NCI-H187 (cell line): ENCODE measurements at regions not wholly inside any gene's neighbourhood (a gene's known extent, or its start where the extent isn't known, plus 50 kb on each side); places are given as distances from the start of the nearest gene placed in this dataset.
"Not testable (repeated sequence)": the region's sequence is repeated elsewhere in the genome, so short reads cannot be mapped to it uniquely, and the experiment has no call there.

ENCODE experiments used
- DNase-seq, 2 experiments: peaks; one replicate each; lab custom pipeline; 2025; lab: John Stamatoyannopoulos, UW

DNA sequence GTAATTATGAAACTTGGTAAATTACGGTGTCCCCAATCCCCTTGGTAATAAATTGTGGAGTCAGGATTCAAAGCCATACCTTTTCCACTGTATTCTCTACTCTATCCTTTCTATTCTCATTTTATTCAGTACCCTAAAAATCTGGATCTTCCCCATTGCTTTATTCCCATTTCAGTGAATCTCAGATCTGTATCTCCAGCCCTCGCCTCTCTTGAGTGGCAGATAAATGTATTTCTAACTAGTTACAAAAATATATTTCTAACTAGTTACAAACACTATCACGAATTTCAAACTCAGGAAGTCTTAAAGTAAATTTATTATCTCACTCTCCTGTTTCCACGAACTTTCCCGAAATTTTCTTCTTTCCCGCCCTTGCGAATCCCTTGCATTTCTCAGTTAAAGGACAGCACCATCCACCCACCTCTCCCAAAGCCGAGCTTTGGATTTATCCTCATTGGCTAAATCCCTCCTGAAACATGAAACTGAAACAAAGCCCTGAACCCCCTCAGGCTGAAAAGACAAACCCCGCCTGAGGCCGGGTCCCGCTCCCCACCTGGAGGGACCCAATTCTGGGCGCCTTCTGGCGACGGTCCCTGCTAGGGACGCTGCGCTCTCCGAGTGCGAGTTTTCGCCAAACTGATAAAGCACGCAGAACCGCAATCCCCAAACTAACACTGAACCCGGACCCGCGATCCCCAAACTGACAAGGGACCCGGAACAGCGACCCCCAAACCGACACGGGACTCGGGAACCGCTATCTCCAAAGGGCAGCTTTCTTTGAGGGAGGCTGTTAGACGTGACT, 164.3 kb upstream of the PABPC3 start:
- no peak for DNase-seq

DNA sequence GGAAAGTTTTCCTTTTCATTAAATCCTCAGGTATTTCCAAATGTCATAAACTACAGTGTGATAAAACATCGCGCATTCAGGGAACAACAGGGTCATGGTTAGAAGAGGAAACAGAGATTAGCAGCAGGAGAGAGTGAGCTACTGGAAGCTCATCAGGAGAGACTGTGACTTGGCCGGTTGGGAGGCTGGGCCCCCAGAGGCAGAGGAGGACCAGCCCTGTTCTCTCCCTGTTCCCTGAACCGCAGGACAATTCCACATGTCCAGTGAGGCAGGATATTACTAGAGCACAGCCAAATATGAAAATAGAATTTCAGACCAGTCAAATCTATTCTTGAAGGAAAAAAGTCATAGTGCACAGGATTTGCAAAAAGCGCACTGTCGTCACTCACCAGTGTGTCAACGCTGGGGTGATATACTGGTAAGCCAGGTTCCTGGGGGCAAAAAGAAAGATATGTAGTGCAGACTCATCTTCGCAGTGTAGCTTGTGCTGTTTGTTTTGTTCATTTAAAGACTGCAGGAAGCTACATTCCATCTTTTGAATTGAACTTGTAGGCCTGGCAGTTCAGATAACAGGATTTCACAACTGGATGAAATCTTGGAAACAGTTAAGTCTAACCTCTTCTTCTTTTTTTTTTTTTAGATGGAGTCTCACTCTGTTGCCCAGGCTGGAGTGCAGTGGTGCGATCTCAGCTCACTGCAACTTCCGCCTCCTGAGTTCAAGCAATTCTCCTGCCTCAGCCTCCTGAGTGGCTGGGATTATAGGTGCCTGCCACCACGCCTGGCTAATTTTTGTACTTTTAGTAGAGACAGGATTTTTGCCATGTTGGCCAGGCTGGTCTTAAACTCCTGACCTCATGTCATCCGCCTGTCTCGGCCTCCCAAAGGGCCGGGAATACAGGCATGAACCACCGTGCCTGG, 162.6 kb upstream of the PABPC3 start:
- not testable (repeated sequence) for DNase-seq

DNA sequence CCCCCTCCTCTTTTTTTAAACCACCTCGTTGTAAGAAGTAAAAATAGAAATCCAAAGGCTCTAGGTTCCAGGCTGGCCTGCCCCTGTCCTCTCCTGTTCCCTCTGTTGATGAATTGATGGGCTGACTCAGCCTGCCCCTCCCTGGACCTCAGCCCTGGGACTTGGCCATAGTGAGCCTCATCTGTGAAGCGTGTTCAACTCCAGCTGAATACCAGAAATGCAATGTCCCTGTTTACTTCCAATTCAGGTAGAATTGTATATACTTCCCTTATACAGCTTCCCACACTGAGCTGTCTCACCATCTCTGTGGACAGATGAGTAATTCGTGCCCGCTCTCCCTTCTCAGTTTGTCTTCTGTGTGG, 161.9 kb upstream of the PABPC3 start:
- not testable (repeated sequence) for DNase-seq

DNA sequence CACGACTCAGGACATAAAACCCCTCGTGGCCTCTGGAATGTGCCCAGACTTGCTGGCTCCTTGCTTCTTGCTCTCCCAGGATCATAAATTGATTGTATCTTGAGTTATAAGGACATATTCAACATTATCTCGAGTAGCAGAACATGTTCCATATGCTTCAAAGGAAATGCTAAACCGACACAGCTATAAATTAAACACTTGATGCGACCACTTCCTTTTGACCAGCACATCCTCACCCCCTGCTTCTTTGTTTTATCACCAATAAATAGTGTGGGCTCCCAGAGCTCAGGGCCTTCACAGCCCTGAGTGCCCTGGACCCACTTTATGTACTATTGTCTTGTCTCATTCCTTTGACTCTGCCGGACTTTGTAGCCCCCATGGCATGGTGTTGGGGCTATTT, 157.0 kb upstream of the PABPC3 start:
- no peak for DNase-seq

DNA sequence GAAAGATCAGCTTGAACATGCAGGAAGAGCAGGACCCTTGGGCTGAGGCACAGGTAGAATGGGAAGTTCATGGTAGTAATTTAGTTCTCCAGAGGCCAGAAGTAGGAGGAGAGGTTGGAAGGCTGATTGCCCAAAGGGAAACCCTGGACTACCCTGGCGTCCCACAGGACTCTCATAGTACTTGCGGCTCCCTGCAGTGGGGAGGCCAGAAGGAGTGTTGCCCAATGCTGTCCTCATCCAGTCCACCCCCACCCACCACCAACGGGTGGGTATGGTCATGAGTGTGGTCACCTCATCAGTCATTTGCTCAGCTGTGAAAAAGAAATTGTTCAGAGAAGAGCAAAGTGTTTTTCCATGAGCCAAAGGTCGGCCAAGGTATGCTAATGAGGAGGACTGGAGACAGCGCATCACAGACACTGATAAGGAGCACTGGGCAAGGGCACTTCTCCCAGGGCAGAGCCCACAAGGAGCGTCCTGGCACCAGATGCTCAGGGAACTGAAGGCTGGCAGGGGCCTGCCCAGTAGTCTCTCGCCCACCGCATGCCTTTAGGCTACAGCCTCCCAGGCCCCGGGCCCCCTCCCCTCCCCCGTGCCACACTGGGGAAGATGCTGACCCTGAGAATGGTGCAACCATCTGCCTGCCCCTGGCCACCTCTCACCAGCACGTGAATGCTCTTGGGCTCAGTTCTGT, 154.8 kb upstream of the PABPC3 start:
- DNase-seq = not testable (repeated sequence)

DNA sequence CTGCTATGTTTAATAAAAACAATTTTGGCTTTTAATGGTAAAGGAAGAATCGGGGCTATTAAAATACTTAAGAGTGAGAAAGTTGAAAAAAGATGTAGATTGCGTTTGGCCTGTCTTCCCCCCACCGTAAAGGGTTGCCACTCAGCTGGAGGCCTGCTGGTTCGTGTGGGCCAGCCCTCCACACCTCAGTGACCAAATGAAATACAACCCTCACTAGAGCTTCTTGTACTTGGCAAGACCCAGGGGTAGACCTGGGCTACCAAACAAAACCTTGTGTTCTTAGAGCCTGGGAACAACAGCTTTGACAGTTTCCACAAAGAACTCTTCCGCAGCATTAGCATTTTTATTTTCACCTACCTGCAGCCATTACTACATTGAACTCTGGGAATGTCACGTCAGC, 152.8 kb upstream of the PABPC3 start:
- DNase-seq = no peak

DNA sequence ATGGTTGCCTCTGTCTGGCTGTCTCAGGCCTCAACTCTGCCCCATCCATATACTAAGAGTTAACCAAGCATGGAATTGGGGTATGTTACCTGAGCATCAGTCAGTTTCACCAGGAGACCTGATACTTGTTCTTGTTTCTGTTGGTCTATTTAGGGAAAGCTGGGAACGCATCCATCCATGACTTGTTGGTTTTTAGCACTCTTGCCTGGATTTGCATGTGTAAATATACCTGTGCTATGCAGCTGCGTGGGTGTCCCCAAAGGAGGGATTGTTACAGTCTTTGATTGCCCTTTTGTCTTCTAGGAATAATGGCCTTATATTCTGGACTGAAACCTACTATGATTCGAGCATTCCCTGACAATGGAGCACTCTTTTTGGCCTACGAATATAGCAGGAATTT, 151.9 kb upstream of the PABPC3 start:
- not testable (repeated sequence) for DNase-seq

- not testable (repeated sequence) for DNase-seq
These were observed 147.0 kb upstream of the PABPC3 start for GRCh38 chr13:24948977-24949376.

- not testable (repeated sequence) for DNase-seq
These were observed 145.3 kb upstream of the PABPC3 start for GRCh38 chr13:24950611-24951010.

DNA sequence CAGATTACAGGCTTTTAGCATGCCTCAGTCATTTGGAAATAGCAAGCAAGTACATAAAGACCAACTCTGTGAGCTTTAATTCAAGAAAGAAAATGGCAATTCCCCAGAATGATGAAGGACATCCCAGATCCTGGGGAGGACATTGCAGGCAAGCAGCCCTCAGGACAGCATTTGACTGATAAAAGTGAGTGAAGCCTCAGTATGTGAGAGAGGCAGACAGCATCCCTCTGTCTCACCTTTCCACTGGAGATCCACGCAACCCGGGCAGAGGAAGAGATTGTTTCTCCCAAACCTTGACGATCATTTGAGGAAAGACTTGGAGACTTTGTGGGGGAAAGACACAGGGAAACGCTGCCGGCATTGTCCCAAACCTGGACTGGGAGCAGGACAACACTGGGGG, 128.0 kb upstream of the PABPC3 start:
- DNase-seq = not testable (repeated sequence)

DNA sequence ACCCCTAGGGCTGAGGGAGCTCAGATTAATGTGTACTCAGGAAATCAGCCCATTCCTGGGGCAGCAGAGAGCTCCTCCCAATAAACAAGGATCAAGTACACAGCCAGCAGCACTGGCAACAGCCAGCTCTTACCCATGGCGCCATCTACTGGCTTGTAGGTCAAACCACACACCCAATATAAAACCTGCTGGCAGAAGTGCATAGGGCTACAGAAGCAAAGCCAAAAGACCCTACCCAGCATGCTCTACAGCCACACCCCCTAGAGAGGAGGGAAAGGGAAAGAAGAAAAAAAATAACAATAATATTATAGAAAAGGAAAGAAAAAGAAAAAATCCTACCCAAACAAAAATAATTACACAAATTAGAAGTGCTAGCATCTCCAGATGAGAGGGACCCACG, 127.5 kb upstream of the PABPC3 start:
- DNase-seq = not testable (repeated sequence)

GRCh38 chr13:24973102-24973501, 122.8 kb upstream of the PABPC3 start:
- DNase-seq = not testable (repeated sequence)

- not testable (repeated sequence) for DNase-seq
These were observed 114.6 kb upstream of the PABPC3 start for GRCh38 chr13:24981181-24981803.

- DNase-seq = no peak
These were observed 113.5 kb upstream of the PABPC3 start for GRCh38 chr13:24982333-24982999.

DNA sequence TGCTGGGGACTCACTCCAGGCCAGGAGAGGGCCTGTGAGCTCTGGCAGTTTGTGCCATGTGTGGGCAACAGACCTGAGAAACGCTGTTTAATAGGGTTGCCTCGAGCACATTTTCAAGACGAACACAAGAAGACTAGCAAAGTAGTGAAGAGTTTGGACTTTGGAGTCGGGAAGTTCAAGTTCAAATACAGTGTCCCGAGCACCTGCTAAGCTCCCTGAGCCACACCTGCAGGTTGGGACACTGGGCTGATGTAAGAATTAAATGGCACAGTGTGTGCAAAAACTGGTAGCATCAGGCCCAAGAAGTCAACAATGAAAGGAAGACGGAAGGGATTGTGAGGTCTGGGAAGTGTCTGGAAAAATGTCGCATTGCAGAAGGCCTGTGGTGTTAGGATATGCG, 112.8 kb upstream of the PABPC3 start:
- no peak for DNase-seq

DNA sequence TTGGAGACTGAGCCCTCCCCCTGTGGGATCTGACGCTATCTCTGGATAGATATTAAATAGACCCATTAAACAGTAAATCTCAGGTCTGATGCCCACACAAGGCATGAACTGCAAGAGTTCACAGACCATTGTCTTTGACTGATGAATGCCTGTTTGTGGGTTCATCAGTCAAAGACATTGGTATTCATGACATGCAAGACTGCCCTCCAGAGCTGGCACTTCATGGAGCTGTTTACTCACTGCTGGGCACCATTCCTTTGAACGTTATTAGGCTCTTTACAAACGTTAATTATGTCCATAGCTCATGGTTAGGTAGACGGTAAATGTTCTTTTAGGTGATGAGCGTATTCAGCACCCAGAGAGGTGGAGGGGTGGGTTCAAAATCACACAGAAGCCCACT, 111.8 kb upstream of the PABPC3 start:
- DNase-seq = no peak

DNA sequence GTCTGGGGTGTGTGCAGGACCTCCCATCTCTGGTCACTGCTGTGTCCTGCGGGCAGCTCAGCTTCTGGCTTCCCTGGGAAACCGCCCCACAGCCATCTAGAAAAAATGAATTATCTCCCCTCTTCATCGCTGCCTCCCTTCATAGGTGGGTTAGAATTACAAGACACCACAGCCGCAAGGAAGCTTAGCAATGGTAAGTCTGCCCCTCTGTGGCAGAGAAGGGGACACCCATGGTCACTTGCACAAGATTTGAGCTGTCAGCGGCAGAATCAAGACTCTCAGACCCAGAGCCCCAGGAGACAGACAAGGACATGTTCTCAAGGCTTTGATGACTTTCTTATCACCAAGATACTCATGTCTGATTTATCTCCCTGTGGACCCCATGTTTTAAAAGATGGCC, 110.8 kb upstream of the PABPC3 start:
- DNase-seq = no peak

- no peak for DNase-seq
These were observed 110.0 kb upstream of the PABPC3 start for GRCh38 chr13:24985896-24986295.

DNA sequence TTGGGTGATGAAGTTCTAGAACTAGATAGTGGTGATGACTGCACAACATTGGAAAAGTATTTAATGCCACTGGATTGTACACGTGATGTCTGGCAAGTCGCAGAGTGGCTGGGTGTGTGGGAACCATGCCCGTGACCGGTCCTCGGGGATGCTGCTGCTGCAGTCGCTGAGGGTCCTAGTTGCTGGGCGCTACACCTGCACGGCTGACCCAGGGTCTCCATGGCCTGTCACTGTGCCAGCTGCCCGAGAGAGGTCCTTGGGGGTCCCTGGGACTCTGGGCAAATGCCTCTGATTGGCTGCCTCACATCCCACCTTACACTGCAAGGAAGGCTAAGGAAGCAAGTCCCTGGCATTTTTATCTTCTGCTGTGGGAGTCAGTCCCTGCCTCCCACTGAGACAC, 109.1 kb upstream of the PABPC3 start:
- no peak for DNase-seq

DNA sequence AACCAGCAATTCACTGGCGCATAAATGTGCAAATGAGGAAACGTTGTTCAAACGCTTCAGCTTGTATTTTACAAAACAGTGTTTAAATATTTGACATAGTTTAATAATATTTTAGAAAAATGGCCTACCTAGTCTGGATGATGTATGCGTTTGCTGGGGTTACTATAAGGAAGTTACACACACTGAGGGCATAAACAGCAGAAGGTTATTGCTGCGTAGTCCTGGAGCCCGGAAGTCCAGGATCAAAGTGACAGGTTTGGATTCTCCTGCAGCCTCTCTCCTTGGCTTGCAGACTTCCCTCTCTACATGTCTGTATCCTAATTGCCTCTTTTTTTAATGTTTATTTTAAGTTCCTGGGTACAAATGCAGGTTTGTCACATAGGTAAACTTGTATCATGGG, 106.0 kb upstream of the PABPC3 start:
- DNase-seq = not testable (repeated sequence)

GRCh38 chr13:24992946-24993345, 103.0 kb upstream of the PABPC3 start:
- DNase-seq = not testable (repeated sequence)
